Astrocyte of the cerebellum (primary cell): ENCODE measurements at regions not wholly inside any gene's neighbourhood (a gene's known extent, or its start where the extent isn't known, plus 50 kb on each side); places are given as distances from the start of the nearest gene placed in this dataset.

Source experiments
- DNase-seq: peaks from one replicate; pipeline ENCODE4 v3.0.0-alpha.2; 2011; ENCODE audit warnings: low read depth
- H3K4me3 ChIP-seq: 2 replicates; pipeline ENCODE4 v1.5.1; 2011; ENCODE audit warnings: mild to moderate bottlenecking, low read depth, low read length, moderate library complexity
- in situ Hi-C: cut with HindIII; loops from 2 replicates; pipeline ENCODE4 v1.10.0; 2017; ENCODE audit warnings: low sequenced_read_pairs
- TF ChIP-seq, protein P1 (sequence below): IDR thresholded peaks from 2 replicates; pipeline ENCODE4 v1.5.1; 2012; ENCODE audit warnings: low read length, low read depth, moderate library complexity, mild to moderate bottlenecking; ENCODE audit errors: missing control alignments

DNA sequence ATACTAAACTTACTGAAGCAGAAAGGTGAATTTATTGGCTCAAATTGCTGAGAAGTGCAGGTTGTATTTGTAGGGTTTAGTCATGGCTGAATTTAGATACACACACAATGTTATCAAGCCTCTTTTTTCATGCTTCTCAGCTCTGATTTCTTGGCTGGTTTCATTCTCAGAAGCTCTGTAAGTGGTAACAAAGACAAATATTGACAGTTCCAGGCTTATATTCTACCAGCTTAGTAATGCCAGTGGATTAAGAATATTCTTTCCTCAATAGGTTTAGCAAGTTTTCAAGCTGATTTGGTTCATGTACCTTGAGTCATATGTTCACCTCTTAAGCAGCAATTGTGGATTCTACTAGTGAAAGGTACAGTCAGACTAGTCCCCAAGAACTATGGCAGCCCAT, 52.1 kb upstream of the PKIB start:
- no peak overlapping the region for H3K4me3 ChIP-seq
- in situ Hi-C loops: no loop called here
- DNase-seq: no peak
- TF ChIP-seq, protein P1, sequence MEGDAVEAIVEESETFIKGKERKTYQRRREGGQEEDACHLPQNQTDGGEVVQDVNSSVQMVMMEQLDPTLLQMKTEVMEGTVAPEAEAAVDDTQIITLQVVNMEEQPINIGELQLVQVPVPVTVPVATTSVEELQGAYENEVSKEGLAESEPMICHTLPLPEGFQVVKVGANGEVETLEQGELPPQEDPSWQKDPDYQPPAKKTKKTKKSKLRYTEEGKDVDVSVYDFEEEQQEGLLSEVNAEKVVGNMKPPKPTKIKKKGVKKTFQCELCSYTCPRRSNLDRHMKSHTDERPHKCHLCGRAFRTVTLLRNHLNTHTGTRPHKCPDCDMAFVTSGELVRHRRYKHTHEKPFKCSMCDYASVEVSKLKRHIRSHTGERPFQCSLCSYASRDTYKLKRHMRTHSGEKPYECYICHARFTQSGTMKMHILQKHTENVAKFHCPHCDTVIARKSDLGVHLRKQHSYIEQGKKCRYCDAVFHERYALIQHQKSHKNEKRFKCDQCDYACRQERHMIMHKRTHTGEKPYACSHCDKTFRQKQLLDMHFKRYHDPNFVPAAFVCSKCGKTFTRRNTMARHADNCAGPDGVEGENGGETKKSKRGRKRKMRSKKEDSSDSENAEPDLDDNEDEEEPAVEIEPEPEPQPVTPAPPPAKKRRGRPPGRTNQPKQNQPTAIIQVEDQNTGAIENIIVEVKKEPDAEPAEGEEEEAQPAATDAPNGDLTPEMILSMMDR: no peak
